IMR-90 (cell line): ENCODE measurements at regions not wholly inside any gene's neighbourhood (a gene's known extent, or its start where the extent isn't known, plus 50 kb on each side); places are given as distances from the start of the nearest gene placed in this dataset.

ENCODE experiments used
- ATAC-seq: fragments of 200-7000 bp; cut with Tn5 transposase; 2 replicates; pipeline ENCODE4 v1.9.1; 2020; ENCODE audit warnings: low read depth, mild to moderate bottlenecking, moderate library complexity
- BruUV-seq: library from RNA; stranded (reverse); fragments of 400-500 nt; replicated peaks from 2 replicates; lab custom pipeline; 2021; lab: Mats Ljungman, UMichigan
- CTCF ChIA-PET: fragments of 300-600 bp; formaldehyde crosslinking; extraction: SDS; loops from one replicate; lab custom pipeline; 2021; ENCODE audit warnings: antibody characterized with exemption; lab: Yijun Ruan, JAX
- POLR2A ChIA-PET: fragments of 300-600 bp; sonication (Branson Sonifier 250); formaldehyde crosslinking; loops from one replicate; lab custom pipeline; 2022; ENCODE audit warnings: antibody characterized with exemption; ENCODE audit not compliant: unreplicated experiment; lab: Charles Lee
- DNase-seq: peaks from one replicate; pipeline ENCODE4 v3.0.0; 2013
- H2AFZ ChIP-seq: replicated peaks from 2 replicates; pipeline ENCODE3; 2013; ENCODE audit warnings: low read length, mild to moderate bottlenecking; ENCODE audit not compliant: poor library complexity
- H2AK5ac ChIP-seq: 2 replicates; pipeline ENCODE4 v1.6.1; 2013; ENCODE audit warnings: low read depth, low read length, inconsistent platforms
- H2AK9ac ChIP-seq: replicated peaks from 2 replicates; pipeline ENCODE3; 2013; ENCODE audit warnings: mild to moderate bottlenecking, low read depth, low read length, moderate library complexity; ENCODE audit not compliant: poor library complexity
- H2BK120ac ChIP-seq: 2 replicates; pipeline ENCODE4 v1.6.1; 2013; ENCODE audit warnings: low read depth, low read length, inconsistent platforms
- H2BK15ac ChIP-seq: 3 replicates; pipeline ENCODE4 v1.6.1; 2013; ENCODE audit warnings: low read depth, low read length, inconsistent platforms
- H2BK20ac ChIP-seq: 2 replicates; pipeline ENCODE4 v1.6.1; 2013; ENCODE audit warnings: low read depth, mild to moderate bottlenecking, inconsistent platforms, low read length, moderate library complexity
- H2BK5ac ChIP-seq: 2 replicates; pipeline ENCODE4 v1.6.1; 2013; ENCODE audit warnings: mild to moderate bottlenecking, low read depth, low read length, inconsistent platforms; ENCODE audit not compliant: poor library complexity, severe bottlenecking
- H3K14ac ChIP-seq: replicated peaks from 2 replicates; pipeline ENCODE4 v1.6.1; 2013; ENCODE audit warnings: low read depth, low read length, inconsistent platforms
- H3K18ac ChIP-seq: 2 replicates; pipeline ENCODE4 v1.6.1; 2013; ENCODE audit warnings: low read depth, low read length, control low read depth
- H3K23ac ChIP-seq: 2 replicates; pipeline ENCODE4 v1.6.1; 2013; ENCODE audit warnings: low read depth, low read length, inconsistent platforms
- H3K27ac ChIP-seq: 2 replicates; pipeline ENCODE4 v1.5.1; 2013; ENCODE audit warnings: mild to moderate bottlenecking, control low read depth, low read length; ENCODE audit not compliant: insufficient read depth
- H3K27me3 ChIP-seq: 2 replicates; pipeline ENCODE4 v1.6.1; 2013; ENCODE audit warnings: low read length; ENCODE audit not compliant: control insufficient read depth, insufficient read depth
- H3K36me3 ChIP-seq: 2 replicates; pipeline ENCODE4 v1.6.1; 2013; ENCODE audit warnings: low read length, mixed read lengths; ENCODE audit not compliant: control insufficient read depth, insufficient read depth
- H3K4ac ChIP-seq: 2 replicates; pipeline ENCODE4 v1.6.1; 2013; ENCODE audit warnings: low read depth, low read length, inconsistent platforms
- H3K4me1 ChIP-seq: 2 replicates; pipeline ENCODE4 v1.6.1; 2013; ENCODE audit warnings: low read length, mixed read lengths; ENCODE audit not compliant: control insufficient read depth, insufficient read depth
- H3K4me2 ChIP-seq: 2 replicates; pipeline ENCODE4 v1.6.1; 2013; ENCODE audit warnings: low read depth, mild to moderate bottlenecking, control low read depth, low read length, moderate library complexity
- H3K4me3 ChIP-seq: 2 replicates; pipeline ENCODE4 v1.5.1; 2013; ENCODE audit warnings: low read depth, mild to moderate bottlenecking, control low read depth, low read length, moderate library complexity; ENCODE audit not compliant: insufficient read depth
- H3K56ac ChIP-seq: 2 replicates; pipeline ENCODE4 v1.6.1; 2013; ENCODE audit warnings: low read length, inconsistent platforms; ENCODE audit not compliant: insufficient read depth; ENCODE audit errors: extremely low read depth
- H3K79me1 ChIP-seq, 2 experiments: 2 replicates each; pipeline ENCODE4 v1.6.1; 2013; ENCODE audit warnings: low read length in 2 of 2, inconsistent platforms in 1 of 2, low read depth in 1 of 2
- H3K9ac ChIP-seq: 2 replicates; pipeline ENCODE4 v1.6.1; 2013; ENCODE audit warnings: low read depth, low read length, control low read depth
- H3K9me1 ChIP-seq: 2 replicates; pipeline ENCODE4 v1.6.1; 2013; ENCODE audit warnings: low read length, inconsistent platforms; ENCODE audit not compliant: insufficient read depth
- H3K9me3 ChIP-seq: 2 replicates; pipeline ENCODE4 v1.6.1; 2013; ENCODE audit warnings: low read length; ENCODE audit not compliant: control insufficient read depth, insufficient read depth
- H4K20me1 ChIP-seq: 2 replicates; pipeline ENCODE4 v1.6.1; 2013; ENCODE audit warnings: low read length, inconsistent platforms; ENCODE audit not compliant: insufficient read depth
- H4K5ac ChIP-seq: 2 replicates; pipeline ENCODE4 v1.6.1; 2013; ENCODE audit warnings: mild to moderate bottlenecking, low read depth, low read length, control low read depth
- H4K8ac ChIP-seq, 2 experiments: 2 replicates each; pipeline ENCODE4 v1.6.1; 2013; ENCODE audit warnings: low read depth in 2 of 2, low read length in 2 of 2, control low read depth in 1 of 2, inconsistent platforms in 1 of 2
- H4K91ac ChIP-seq: 2 replicates; pipeline ENCODE4 v1.6.1; 2013; ENCODE audit warnings: low read depth, low read length, inconsistent platforms; ENCODE audit not compliant: insufficient read depth
- BHLHE40 ChIP-seq: fragments of 150-350 bp; IDR thresholded peaks from 2 replicates; pipeline ENCODE4 v1.6.1; 2016; ENCODE audit warnings: mild to moderate bottlenecking, low read depth, low read length
- CEBPB ChIP-seq: IDR thresholded peaks from 2 replicates; pipeline ENCODE4 v1.6.1; 2012; ENCODE audit warnings: low read depth, low read length, improper control_type of control experiment
- CHD1 ChIP-seq: IDR thresholded peaks from 2 replicates; pipeline ENCODE4 v1.6.1; 2012; ENCODE audit warnings: low read depth, low read length, improper control_type of control experiment
- CTCF ChIP-seq: conservative IDR thresholded peaks from 2 replicates; pipeline ENCODE4 v1.5.1; 2012; ENCODE audit warnings: mild to moderate bottlenecking, low read depth, low read length, improper control_type of control experiment
- ELK1 ChIP-seq: fragments of 150-350 bp; IDR thresholded peaks from 2 replicates; pipeline ENCODE4 v1.6.1; 2016; ENCODE audit warnings: low read depth, mild to moderate bottlenecking, low read length, moderate library complexity, borderline replicate concordance
- FOS ChIP-seq: fragments of 150-350 bp; IDR thresholded peaks from 2 replicates; pipeline ENCODE4 v1.6.1; 2016; ENCODE audit warnings: low read depth, low read length
- MAFK ChIP-seq: IDR thresholded peaks from 2 replicates; pipeline ENCODE4 v1.6.1; 2012; ENCODE audit warnings: low read depth, low read length, improper control_type of control experiment
- MAZ ChIP-seq: IDR thresholded peaks from 2 replicates; pipeline ENCODE4 v1.6.1; 2012; ENCODE audit warnings: low read depth, mild to moderate bottlenecking, low read length, improper control_type of control experiment, moderate library complexity, borderline replicate concordance
- MXI1 ChIP-seq: IDR thresholded peaks from 2 replicates; pipeline ENCODE4 v1.6.1; 2012; ENCODE audit warnings: low read depth, mild to moderate bottlenecking, low read length, moderate library complexity, borderline replicate concordance
- NFE2L2 ChIP-seq: fragments of 150-350 bp; IDR thresholded peaks from 2 replicates; pipeline ENCODE4 v1.6.1; 2016; ENCODE audit warnings: low read depth, mild to moderate bottlenecking, low read length
- POLR2A ChIP-seq: IDR thresholded peaks from 2 replicates; pipeline ENCODE4 v1.6.1; 2012; ENCODE audit warnings: mild to moderate bottlenecking, low read depth, low read length
- RAD21 ChIP-seq: IDR thresholded peaks from 2 replicates; pipeline ENCODE4 v1.6.1; 2012; ENCODE audit warnings: low read length, improper control_type of control experiment
- RCOR1 ChIP-seq: IDR thresholded peaks from 2 replicates; pipeline ENCODE4 v1.6.1; 2012; ENCODE audit warnings: mild to moderate bottlenecking, low read length, improper control_type of control experiment; ENCODE audit not compliant: insufficient replicate concordance
- RFX5 ChIP-seq: IDR thresholded peaks from 2 replicates; pipeline ENCODE4 v1.8.0; 2012; ENCODE audit warnings: low read depth, mild to moderate bottlenecking, low read length, moderate library complexity
- SMC3 ChIP-seq: fragments of 150-350 bp; IDR thresholded peaks from 2 replicates; pipeline ENCODE4 v1.6.1; 2016; ENCODE audit warnings: low read depth, mild to moderate bottlenecking, antibody characterized with exemption, low read length, moderate library complexity
- USF2 ChIP-seq: fragments of 150-350 bp; IDR thresholded peaks from 2 replicates; pipeline ENCODE4 v1.6.1; 2017; ENCODE audit warnings: mild to moderate bottlenecking, antibody characterized with exemption, low read length, low read depth
- WGBS, 2 experiments: methylation state at CpG; one replicate each; pipeline versions ENCODE4 v1.1.5 to v1.1.7; 2013; ENCODE audit warnings: missing lambda C conversion rate in 2 of 2; ENCODE audit not compliant: insufficient read length in 1 of 2; ENCODE audit errors: extremely low coverage in 2 of 2; 5-methylcytosine and 5-hydroxymethylcytosine counted together
- dilution Hi-C: fragments of 300-500 bp; cut with HindIII; formaldehyde crosslinking; loops from one replicate; pipeline ENCODE4 v1.14.3; 2018; ENCODE audit warnings: low sequenced_read_pairs; ENCODE audit not compliant: unreplicated experiment
- in situ Hi-C: fragments of 300-500 bp; cut with MboI; formaldehyde crosslinking; loops from 3 replicates; pipeline ENCODE4 v1.14.3; 2019; ENCODE audit warnings: low sequenced_read_pairs, inconsistent platforms, mixed read lengths
- intact Hi-C: fragments of 100-400 bp; cut with micrococcal nuclease; formaldehyde crosslinking; loops from 2 replicates; pipeline ENCODE4 v1.10.0; 2022

GRCh38 chr13:111912991-111913760 lies 153.8 kb upstream of the SOX1 start:
- Histone ChIP-seq H4K8ac (no peak overlapping the region), H4K5ac (no peak overlapping the region), H3K9me3 (peaks cover 65% of the 10 kb centered on the region), H2AK9ac (no peak overlapping the region), H2AK5ac (no peak overlapping the region), H2AFZ (peak overlapping the region; percentile 32), H3K14ac (no peak overlapping the region), H3K18ac (no peak overlapping the region), H2BK120ac (no peak overlapping the region), H3K4me1 (no peaks in the 10 kb centered on the region), H3K27ac (no peak overlapping the region), H3K79me1 (no peaks in the 10 kb centered on the region), H2BK5ac (no peak overlapping the region), H3K9ac (no peak overlapping the region), H4K91ac (no peak overlapping the region), H3K4me3 (no peak overlapping the region), H2BK15ac (no peak overlapping the region), H3K56ac (no peak overlapping the region), H3K4ac (no peak overlapping the region), H2BK20ac (no peak overlapping the region), H4K20me1 (no peaks in the 10 kb centered on the region), H3K23ac (no peak overlapping the region), H3K36me3 (no peaks in the 10 kb centered on the region), H3K4me2 (no peak overlapping the region), H3K9me1 (no peaks in the 10 kb centered on the region), H3K27me3 (no peaks in the 10 kb centered on the region)
- in situ Hi-C loops (no loop called here), intact Hi-C loops (no loop called here), dilution Hi-C loops (no loop called here)
- CTCF ChIA-PET, result no interaction called here
- no peak for DNase-seq
- TF ChIP-seq USF2, result no peak
- TF ChIP-seq MAZ, result no peak
- TF ChIP-seq FOS, result no peak
- no peak for TF ChIP-seq POLR2A
- TF ChIP-seq MXI1, result no peak
- no peak for TF ChIP-seq CHD1
- no peak for TF ChIP-seq BHLHE40
- no peak for TF ChIP-seq RAD21
- TF ChIP-seq SMC3, result no peak
- no peak for TF ChIP-seq CTCF
- no peak for TF ChIP-seq RCOR1
- TF ChIP-seq RFX5, result no peak
- no peak for TF ChIP-seq MAFK
- TF ChIP-seq ELK1, result no peak
- TF ChIP-seq NFE2L2, result no peak
- no peak for TF ChIP-seq CEBPB
- BruUV-seq, result no TSS peak
- ATAC-seq, result no peak
- 66% methylated on average over 7 of the region's 25 CpGs; no CpG with 5 or more reads in 1 of the 2 experiments for WGBS, 2 experiments
- POLR2A ChIA-PET, result no interaction called here
